Keratinocyte (primary cell): ENCODE measurements at regions not wholly inside any gene's neighbourhood (a gene's known extent, or its start where the extent isn't known, plus 50 kb on each side); places are given as distances from the start of the nearest gene placed in this dataset.

Experiments used
- CTCF ChIP-seq, 3 experiments: IDR thresholded peaks in 1 of 3; conservative IDR thresholded peaks in 1 of 3; optimal IDR thresholded peaks in 1 of 3; 2 replicates in 2 of 3; 3 replicates in 1 of 3; pipeline versions ENCODE3 to v1.5.1; 2011; ENCODE audit warnings: low read length in 3 of 3, mild to moderate bottlenecking in 3 of 3, moderate library complexity in 2 of 3, control low read depth in 1 of 3, inconsistent platforms in 1 of 3; ENCODE audit not compliant: insufficient read depth in 2 of 3; ENCODE audit errors: extremely low read depth in 1 of 3
- EZH2 ChIP-seq: IDR thresholded peaks from one replicate; pipeline ENCODE4 v1.6.1; 2012; ENCODE audit warnings: inconsistent platforms, mild to moderate bottlenecking, low read length, moderate library complexity

DNA sequence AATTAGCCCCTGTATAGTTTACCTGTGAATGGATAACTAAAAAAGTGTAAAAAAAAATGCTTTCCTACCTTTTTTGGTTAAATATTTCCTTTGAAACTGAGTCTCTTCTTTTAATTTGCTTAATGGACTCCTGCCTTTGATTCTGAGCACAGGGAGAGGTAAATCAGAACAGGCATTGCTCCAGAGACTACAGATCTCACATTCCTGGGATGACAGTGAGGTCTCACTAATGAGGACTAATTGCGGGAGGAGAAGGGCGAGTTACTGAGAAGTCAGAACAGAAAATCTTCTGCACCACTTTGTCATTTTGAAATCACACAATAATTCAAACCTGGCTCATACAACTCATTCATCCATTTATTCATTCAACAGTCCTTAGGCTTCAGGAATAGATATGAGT lies 437.0 kb upstream of the ASIC2 start:
- TF ChIP-seq CTCF (optimal IDR thresholded peaks at IDR 0.05 in 1 of 3, IDR thresholded peaks at IDR 0.05 in 1 of 3, conservative IDR thresholded peaks at IDR 0.05 in 1 of 3; ENCODE audit: extremely low read depth in 1 of 3, insufficient read depth in 2 of 3, low read length in 3 of 3) (no peak), EZH2 (no peak)
